H9 (cell line): ENCODE measurements at regions not wholly inside any gene's neighbourhood (a gene's known extent, or its start where the extent isn't known, plus 50 kb on each side); places are given as distances from the start of the nearest gene placed in this dataset.

ENCODE experiments used
- DNase-seq: peaks from one replicate; pipeline ENCODE4 v3.0.0-alpha.2; 2017
- H2AFZ ChIP-seq: one replicate; pipeline ENCODE4 v1.6.1; 2013; ENCODE audit warnings: mild to moderate bottlenecking, low read length, control low read depth, moderate library complexity
- H2AK5ac ChIP-seq: 2 replicates; pipeline ENCODE4 v1.6.1; 2013; ENCODE audit warnings: low read length, control low read depth, mixed read lengths; ENCODE audit not compliant: insufficient read length
- H2BK120ac ChIP-seq: one replicate; pipeline ENCODE4 v1.6.1; 2013; ENCODE audit warnings: low read depth, mild to moderate bottlenecking, low read length, control low read depth, inconsistent platforms; ENCODE audit not compliant: poor library complexity, severe bottlenecking
- H2BK12ac ChIP-seq: 2 replicates; pipeline ENCODE4 v1.6.1; 2013; ENCODE audit warnings: low read length, control low read depth, mixed read lengths, low read depth; ENCODE audit not compliant: insufficient read length
- H2BK15ac ChIP-seq: 2 replicates; pipeline ENCODE4 v1.6.1; 2013; ENCODE audit warnings: low read depth, low read length, control low read depth
- H2BK20ac ChIP-seq: one replicate; pipeline ENCODE4 v1.6.1; 2013; ENCODE audit warnings: low read depth, mild to moderate bottlenecking, low read length, control low read depth, inconsistent platforms; ENCODE audit not compliant: poor library complexity, severe bottlenecking
- H2BK5ac ChIP-seq: 2 replicates; pipeline ENCODE4 v1.6.1; 2013; ENCODE audit warnings: low read length, control low read depth, mixed read lengths; ENCODE audit not compliant: insufficient read length
- H3K14ac ChIP-seq: 2 replicates; pipeline ENCODE4 v1.6.1; 2013; ENCODE audit warnings: low read length, control low read depth; ENCODE audit not compliant: insufficient read depth
- H3K18ac ChIP-seq: 2 replicates; pipeline ENCODE4 v1.6.1; 2013; ENCODE audit warnings: low read depth, mild to moderate bottlenecking, mixed read lengths, low read length, control low read depth; ENCODE audit not compliant: insufficient read length
- H3K23ac ChIP-seq: 2 replicates; pipeline ENCODE4 v1.6.1; 2013; ENCODE audit warnings: low read length, control low read depth, mixed read lengths, low read depth; ENCODE audit not compliant: insufficient read length
- H3K23me2 ChIP-seq: 2 replicates; pipeline ENCODE4 v1.6.1; 2013; ENCODE audit warnings: low read depth, mild to moderate bottlenecking, mixed read lengths, low read length, control low read depth; ENCODE audit not compliant: insufficient read length, poor library complexity, severe bottlenecking
- H3K27ac ChIP-seq: 2 replicates; pipeline ENCODE4 v1.5.1; 2013; ENCODE audit warnings: low read length, control low read depth, mixed read lengths, low read depth; ENCODE audit not compliant: insufficient read length
- H3K27me3 ChIP-seq: 2 replicates; pipeline ENCODE4 v1.6.1; 2013; ENCODE audit warnings: low read length, control low read depth, inconsistent platforms; ENCODE audit not compliant: insufficient read depth
- H3K4ac ChIP-seq: 2 replicates; pipeline ENCODE4 v1.6.1; 2013; ENCODE audit warnings: low read depth, mild to moderate bottlenecking, control low read depth, inconsistent platforms, low read length, moderate library complexity
- H3K4me1 ChIP-seq: 2 replicates; pipeline ENCODE4 v1.6.1; 2013; ENCODE audit warnings: low read length, control low read depth, inconsistent platforms; ENCODE audit not compliant: insufficient read depth
- H3K4me2 ChIP-seq: 2 replicates; pipeline ENCODE4 v1.6.1; 2013; ENCODE audit warnings: low read length, control low read depth, mixed read lengths; ENCODE audit not compliant: insufficient read length, insufficient read depth
- H3K56ac ChIP-seq: 2 replicates; pipeline ENCODE4 v1.6.1; 2013; ENCODE audit warnings: low read depth, mild to moderate bottlenecking, mixed read lengths, low read length, control low read depth; ENCODE audit not compliant: insufficient read length
- H3K79me1 ChIP-seq: 2 replicates; pipeline ENCODE4 v1.6.1; 2013; ENCODE audit warnings: low read depth, mild to moderate bottlenecking, moderate library complexity, low read length, control low read depth, inconsistent platforms; ENCODE audit not compliant: insufficient read depth, poor library complexity, severe bottlenecking
- H3K79me2 ChIP-seq: 2 replicates; pipeline ENCODE4 v1.6.1; 2013; ENCODE audit warnings: low read length, control low read depth, inconsistent platforms; ENCODE audit not compliant: insufficient read depth
- H3K9ac ChIP-seq: 2 replicates; pipeline ENCODE4 v1.6.1; 2013; ENCODE audit warnings: low read length, control low read depth, mixed read lengths; ENCODE audit not compliant: insufficient read length; ENCODE audit errors: extremely low read depth
- H3K9me3 ChIP-seq: one replicate; pipeline ENCODE4 v1.6.1; 2013; ENCODE audit warnings: low read depth, low read length, inconsistent platforms; ENCODE audit not compliant: control insufficient read depth
- H3T11ph ChIP-seq: one replicate; pipeline ENCODE4 v1.6.1; 2013; ENCODE audit warnings: mild to moderate bottlenecking, low read length, control low read depth, inconsistent platforms
- H4K20me1 ChIP-seq: one replicate; pipeline ENCODE4 v1.6.1; 2013; ENCODE audit not compliant: control insufficient read depth, insufficient read length, insufficient read depth
- H4K5ac ChIP-seq: 2 replicates; pipeline ENCODE4 v1.6.1; 2013; ENCODE audit warnings: low read depth, mild to moderate bottlenecking, mixed read lengths, low read length, control low read depth; ENCODE audit not compliant: insufficient read length
- H4K8ac ChIP-seq: replicated peaks from 2 replicates; pipeline ENCODE4 v1.6.1; 2013; ENCODE audit warnings: low read length, control low read depth, mixed read lengths, low read depth; ENCODE audit not compliant: insufficient read length
- H4K91ac ChIP-seq: 2 replicates; pipeline ENCODE4 v1.6.1; 2013; ENCODE audit warnings: low read depth, mild to moderate bottlenecking, moderate library complexity, mixed read lengths, low read length, control low read depth; ENCODE audit not compliant: insufficient read length
- H3K27ac Mint-ChIP-seq, 3 experiments: 2 replicates in 2 of 3; 3 replicates in 1 of 3; pipeline ENCODE4 v1.8.0; 2020 to 2021; ENCODE audit warnings: mixed read lengths in 3 of 3, mild to moderate bottlenecking in 1 of 3, moderate library complexity in 1 of 3
- H3K27me3 Mint-ChIP-seq: 2 replicates; pipeline ENCODE4 v1.8.0; 2021; ENCODE audit warnings: low read depth, mild to moderate bottlenecking, moderate library complexity, mixed read lengths
- H3K36me3 Mint-ChIP-seq, 3 experiments: 2 replicates in 2 of 3; 3 replicates in 1 of 3; pipeline ENCODE4 v1.8.0; 2020 to 2021; ENCODE audit warnings: low read depth in 3 of 3, mixed read lengths in 3 of 3; ENCODE audit not compliant: insufficient read depth in 1 of 3
- H3K4me1 Mint-ChIP-seq, 2 experiments: 2 replicates each; pipeline ENCODE4 v1.8.0; 2020; ENCODE audit warnings: mixed read lengths in 2 of 2
- H3K4me3 Mint-ChIP-seq, 2 experiments: 2 replicates in 1 of 2; 3 replicates in 1 of 2; pipeline ENCODE4 v1.8.0; 2020 to 2021; ENCODE audit warnings: mild to moderate bottlenecking in 2 of 2, mixed read lengths in 2 of 2, moderate library complexity in 1 of 2
- H3K9me3 Mint-ChIP-seq, 2 experiments: 2 replicates in 1 of 2; 3 replicates in 1 of 2; pipeline ENCODE4 v1.8.0; 2020; ENCODE audit warnings: mild to moderate bottlenecking in 2 of 2, mixed read lengths in 2 of 2, moderate library complexity in 1 of 2
- WGBS: extraction: QIAGEN DNeasy Blood & Tissue Kit; methylation state at CpG from one replicate; pipeline ENCODE4 v1.1.7; 2013; ENCODE audit warnings: missing lambda C conversion rate, low lambda C conversion rate, mixed read lengths; ENCODE audit not compliant: insufficient read length; ENCODE audit errors: extremely low coverage; 5-methylcytosine and 5-hydroxymethylcytosine counted together
- TF ChIP-seq, protein P1 (sequence below): fragments of 200-600 bp; sonication (generic); conservative IDR thresholded peaks from 3 replicates; pipeline ENCODE4 v1.8.0; 2021; ENCODE audit warnings: antibody characterized with exemption, mild to moderate bottlenecking

GRCh38 chr11:28874706-28875105 is 766.5 kb downstream of the METTL15 start:
- Histone ChIP-seq H4K91ac (no peak overlapping the region), H3K4me1 (no peaks in the 10 kb centered on the region), H3K27me3 (no peaks in the 10 kb centered on the region), H3K14ac (no peak overlapping the region), H3K23me2 (no peaks in the 10 kb centered on the region), H3K9ac (no peak overlapping the region), H4K8ac (no peak overlapping the region), H4K20me1 (no peaks in the 10 kb centered on the region), H3K23ac (no peak overlapping the region), H3K79me2 (no peaks in the 10 kb centered on the region), H3K4ac (no peak overlapping the region), H4K5ac (no peak overlapping the region), H3T11ph (no peak overlapping the region), H2BK15ac (no peak overlapping the region), H3K27ac (no peak overlapping the region), H3K18ac (no peak overlapping the region), H2AFZ (no peak overlapping the region), H2BK120ac (no peak overlapping the region), H3K9me3 (no peaks in the 10 kb centered on the region), H3K79me1 (no peaks in the 10 kb centered on the region), H2AK5ac (no peak overlapping the region), H3K4me2 (no peak overlapping the region), H2BK5ac (no peak overlapping the region), H3K56ac (no peak overlapping the region), H2BK12ac (no peak overlapping the region), H2BK20ac (no peak overlapping the region)
- Mint-ChIP-seq H3K9me3 (no peaks in the 10 kb centered on the region), H3K36me3 (no peaks in the 10 kb centered on the region), H3K4me1 (no peaks in the 10 kb centered on the region), H3K27ac (no peak overlapping the region), H3K27me3 (no peaks in the 10 kb centered on the region), H3K4me3 (no peak overlapping the region)
- no peak for DNase-seq
- TF ChIP-seq, protein P1, sequence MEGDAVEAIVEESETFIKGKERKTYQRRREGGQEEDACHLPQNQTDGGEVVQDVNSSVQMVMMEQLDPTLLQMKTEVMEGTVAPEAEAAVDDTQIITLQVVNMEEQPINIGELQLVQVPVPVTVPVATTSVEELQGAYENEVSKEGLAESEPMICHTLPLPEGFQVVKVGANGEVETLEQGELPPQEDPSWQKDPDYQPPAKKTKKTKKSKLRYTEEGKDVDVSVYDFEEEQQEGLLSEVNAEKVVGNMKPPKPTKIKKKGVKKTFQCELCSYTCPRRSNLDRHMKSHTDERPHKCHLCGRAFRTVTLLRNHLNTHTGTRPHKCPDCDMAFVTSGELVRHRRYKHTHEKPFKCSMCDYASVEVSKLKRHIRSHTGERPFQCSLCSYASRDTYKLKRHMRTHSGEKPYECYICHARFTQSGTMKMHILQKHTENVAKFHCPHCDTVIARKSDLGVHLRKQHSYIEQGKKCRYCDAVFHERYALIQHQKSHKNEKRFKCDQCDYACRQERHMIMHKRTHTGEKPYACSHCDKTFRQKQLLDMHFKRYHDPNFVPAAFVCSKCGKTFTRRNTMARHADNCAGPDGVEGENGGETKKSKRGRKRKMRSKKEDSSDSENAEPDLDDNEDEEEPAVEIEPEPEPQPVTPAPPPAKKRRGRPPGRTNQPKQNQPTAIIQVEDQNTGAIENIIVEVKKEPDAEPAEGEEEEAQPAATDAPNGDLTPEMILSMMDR = no peak
- no CpG with 5 or more reads among the region's 1 CpG for WGBS
